Esophagus squamous epithelium (tissue), 5 donors: ENCODE measurements at regions not wholly inside any gene's neighbourhood (a gene's known extent, or its start where the extent isn't known, plus 50 kb on each side); places are given as distances from the start of the nearest gene placed in this dataset.

ENCODE experiments used
- DNase-seq: peaks from one replicate; lab custom pipeline; 2025; lab: John Stamatoyannopoulos, UW
- H3K27ac ChIP-seq, 4 donors: fragments of 200-600 bp; sonication (generic); one replicate each; pipeline ENCODE4 v1.5.1; 2016 to 2019; ENCODE audit warnings: mild to moderate bottlenecking in 1 of 4
- H3K27me3 ChIP-seq, 4 donors: fragments of 200-600 bp; sonication (generic); 1 replicate in 3 of 4; 2 replicates in 1 of 4; pipeline versions ENCODE4 v1.5.1 to v1.6.0; 2017 to 2021; ENCODE audit warnings: antibody characterized with exemption in 1 of 4
- H3K36me3 ChIP-seq, 3 donors: fragments of 200-600 bp; sonication (generic); one replicate each; pipeline ENCODE4 v1.5.1; 2016 to 2019
- H3K4me1 ChIP-seq, 3 donors: fragments of 200-600 bp; sonication (generic); one replicate each; pipeline ENCODE4 v1.5.1; 2017 to 2019
- H3K4me3 ChIP-seq, 4 donors: fragments of 200-600 bp; sonication (generic); 1 replicate in 3 of 4; 2 replicates in 1 of 4; pipeline ENCODE4 v1.5.1; 2016 to 2019; ENCODE audit warnings: mild to moderate bottlenecking in 2 of 4, moderate library complexity in 1 of 4
- H3K9me3 ChIP-seq, 3 donors: fragments of 200-600 bp; sonication (generic); one replicate each; pipeline ENCODE4 v1.5.1; 2016 to 2019
- CTCF ChIP-seq, 6 experiments: fragments of 450-650 bp in 4 of 6; fragments of 200-600 bp in 2 of 6; sonication (generic) in 2 of 6; IDR thresholded peaks; one replicate each; pipeline ENCODE4 v1.5.1; 2016 to 2019; ENCODE audit warnings: antibody characterized with exemption in 6 of 6, mild to moderate bottlenecking in 4 of 6, moderate library complexity in 4 of 6
- POLR2A ChIP-seq, 4 donors: fragments of 450-650 bp; IDR thresholded peaks; one replicate each; pipeline ENCODE4 v1.6.1; 2017; ENCODE audit warnings: antibody characterized with exemption in 4 of 4, mild to moderate bottlenecking in 4 of 4, moderate library complexity in 3 of 4
- whole genome bisulfite sequencing, 2 donors: methylation state at CpG; one replicate each; pipeline ENCODE4 v1.1.5; 2018; 5-methylcytosine and 5-hydroxymethylcytosine counted together
- intact Hi-C: fragments of 100-400 bp; cut with DNase I; formaldehyde crosslinking; loops from one replicate; pipeline ENCODE4 v1.15.0; 2022
- donor health status: DM: yes; HTN: yes; CAD: no.

- Histone ChIP-seq H3K27ac (no peak overlapping the region), H3K4me1 (no peaks in the 10 kb centered on the region), H3K9me3 (no peaks in the 10 kb centered on the region), H3K4me3 (no peak overlapping the region), H3K27me3 (no peaks in the 10 kb centered on the region), H3K36me3 (no peaks in the 10 kb centered on the region)
- TF ChIP-seq CTCF (IDR thresholded peaks at IDR 0.05) (no peak), POLR2A (IDR thresholded peaks at IDR 0.05) (no peak)
- DNase-seq = no peak
- intact Hi-C loops = no loop called here
Observed at GRCh38 chr11:91209751-91210150, 986.9 kb upstream of the CHORDC1 start.

- H3K27ac ChIP-seq = no peak overlapping the region
- H3K4me3 ChIP-seq = no peak overlapping the region
- H3K36me3 ChIP-seq = no peaks in the 10 kb centered on the region
- no peaks in the 10 kb centered on the region for H3K27me3 ChIP-seq
- H3K4me1 ChIP-seq = no peaks in the 10 kb centered on the region
- TF ChIP-seq CTCF (IDR thresholded peaks at IDR 0.05) (no peak), POLR2A (IDR thresholded peaks at IDR 0.05) (no peak)
- DNase-seq = no peak
- H3K9me3 ChIP-seq = no peaks in the 10 kb centered on the region
- intact Hi-C loops = no loop called here
Observed at GRCh38 chr11:91209306-91209705, 986.5 kb upstream of the CHORDC1 start.

DNA sequence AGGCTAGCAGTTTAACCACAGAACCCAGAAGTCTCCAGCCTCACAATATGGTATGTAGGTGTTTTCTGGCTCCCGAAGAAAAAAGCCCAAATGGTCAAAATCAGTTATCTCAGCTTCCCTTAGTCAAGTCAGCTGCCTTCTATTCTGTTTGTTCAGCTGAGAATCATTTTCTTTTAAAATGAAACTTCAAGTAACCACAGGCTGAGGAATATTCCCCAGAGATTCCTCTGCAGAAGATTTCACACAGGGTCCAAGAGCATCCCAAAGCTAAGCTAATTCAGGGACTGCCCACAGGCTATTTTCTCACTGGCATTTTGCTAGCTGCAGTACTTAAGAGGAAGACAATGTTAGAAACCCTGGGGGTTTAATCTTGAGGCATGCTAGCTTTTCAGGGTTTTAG is 977.0 kb upstream of the CHORDC1 start:
- no peaks in the 10 kb centered on the region for H3K4me1 ChIP-seq
- H3K27ac ChIP-seq = no peak overlapping the region
- intact Hi-C loops = no loop called here
- no peaks in the 10 kb centered on the region for H3K27me3 ChIP-seq
- 45 to 88% methylated on average over 1 of the region's 1 CpG for WGBS, 2 donors
- no peaks in the 10 kb centered on the region for H3K9me3 ChIP-seq
- DNase-seq = no peak
- TF ChIP-seq POLR2A (IDR thresholded peaks at IDR 0.05) = no peak
- no peak for TF ChIP-seq CTCF (IDR thresholded peaks at IDR 0.05)
- no peak overlapping the region for H3K4me3 ChIP-seq
- no peaks in the 10 kb centered on the region for H3K36me3 ChIP-seq

DNA sequence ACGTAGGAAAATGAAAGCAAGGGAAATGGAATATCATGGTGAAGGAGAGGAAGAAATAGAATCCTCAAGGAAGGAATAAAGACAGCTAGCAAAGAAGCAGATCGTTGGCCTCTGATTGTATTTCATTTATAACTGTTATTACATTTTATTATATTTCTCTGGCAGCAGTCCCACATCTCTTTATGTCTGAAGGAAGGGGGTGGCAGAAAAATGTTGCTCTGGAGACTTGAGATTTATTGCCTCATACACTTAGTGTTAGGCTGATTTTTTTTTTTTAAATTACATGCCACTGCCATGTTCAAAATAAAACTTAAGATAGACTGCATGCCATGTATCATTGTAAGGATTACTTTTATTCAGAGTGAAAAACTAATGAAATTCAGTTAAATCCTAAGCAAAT is 971.7 kb upstream of the CHORDC1 start:
- intact Hi-C loops = no loop called here
- Histone ChIP-seq H3K27ac (no peak overlapping the region), H3K9me3 (no peaks in the 10 kb centered on the region), H3K36me3 (no peaks in the 10 kb centered on the region), H3K4me1 (no peaks in the 10 kb centered on the region), H3K27me3 (no peaks in the 10 kb centered on the region), H3K4me3 (no peak overlapping the region)
- TF ChIP-seq CTCF (IDR thresholded peaks at IDR 0.05) (no peak), POLR2A (IDR thresholded peaks at IDR 0.05) (no peak)
- 16 to 28% methylated on average over 2 of the region's 2 CpGs for WGBS, 2 donors
- DNase-seq = no peak

DNA sequence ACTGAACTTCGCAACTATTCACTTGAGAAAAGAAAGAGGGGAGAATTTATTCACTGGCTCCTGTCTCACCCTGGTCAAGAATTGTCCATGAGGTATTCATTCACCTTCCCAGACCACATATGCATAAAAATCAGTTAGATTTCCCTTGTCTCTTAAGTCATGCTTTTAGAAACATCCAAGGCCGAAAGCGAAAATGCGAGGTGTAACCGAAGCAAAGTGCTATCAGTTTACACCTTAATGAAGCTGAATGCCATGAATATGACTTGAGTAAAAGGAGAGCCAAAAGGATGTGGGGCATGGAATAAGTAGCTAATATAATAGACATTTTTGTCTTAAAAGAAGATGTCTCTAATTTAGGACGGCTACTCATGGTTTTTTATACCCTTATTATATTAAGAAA is 965.6 kb upstream of the CHORDC1 start:
- Histone ChIP-seq H3K9me3 (peaks cover 0 to 9% (median 0%) of the 10 kb centered on the region in 3 donors), H3K4me3 (no peak overlapping the region), H3K27ac (no peak overlapping the region), H3K36me3 (no peaks in the 10 kb centered on the region), H3K4me1 (no peaks in the 10 kb centered on the region), H3K27me3 (no peaks in the 10 kb centered on the region)
- DNase-seq = no peak
- 83 to 91% methylated on average over 6 of the region's 6 CpGs for WGBS, 2 donors
- TF ChIP-seq POLR2A (IDR thresholded peaks at IDR 0.05) = no peak
- TF ChIP-seq CTCF (IDR thresholded peaks at IDR 0.05) = no peak
- intact Hi-C loops = no loop called here
